Hematopoietic multipotent progenitor cell treated with erythropoietin and hydrocortisone succinate and interleukin-3 and kit ligand, for 15 days (in vitro differentiated cells): ENCODE measurements at regions not wholly inside any gene's neighbourhood (a gene's known extent, or its start where the extent isn't known, plus 50 kb on each side); places are given as distances from the start of the nearest gene placed in this dataset.

Experiments used
- DNase-seq: peaks from one replicate; pipeline ENCODE4 v3.0.0-alpha.2; 2015; ENCODE audit warnings: low spot score

DNA sequence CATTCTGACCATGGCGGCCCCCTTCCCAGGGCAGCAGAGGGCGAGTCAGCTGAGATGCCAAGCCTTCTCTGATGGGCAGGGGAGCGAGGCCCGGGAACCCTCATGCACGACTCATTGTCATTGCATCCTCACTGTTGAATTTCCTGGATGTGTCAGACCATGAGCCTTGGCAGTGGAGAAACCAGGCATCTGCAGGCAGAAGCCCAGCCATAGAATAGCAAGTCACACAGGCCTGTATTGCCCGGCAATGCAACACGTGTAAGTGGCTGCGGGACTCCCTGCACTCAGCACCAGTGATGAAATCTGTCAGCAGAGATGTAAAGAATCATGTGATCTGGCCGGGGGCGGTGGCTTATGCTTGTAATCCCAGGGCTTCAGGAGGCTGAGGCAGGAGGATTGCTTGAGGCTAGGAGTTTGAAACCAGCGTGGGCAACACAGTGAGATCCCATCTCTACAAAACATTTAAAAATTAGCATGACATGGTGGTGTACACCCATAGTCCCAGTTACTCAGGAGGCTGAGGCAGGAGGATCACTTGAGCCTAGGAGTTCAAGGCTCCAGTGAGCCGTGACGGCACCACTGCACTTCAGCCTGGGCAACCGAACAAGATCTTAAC, 199.7 kb downstream of the KATNAL1 start:
- DNase-seq: no peak

DNA sequence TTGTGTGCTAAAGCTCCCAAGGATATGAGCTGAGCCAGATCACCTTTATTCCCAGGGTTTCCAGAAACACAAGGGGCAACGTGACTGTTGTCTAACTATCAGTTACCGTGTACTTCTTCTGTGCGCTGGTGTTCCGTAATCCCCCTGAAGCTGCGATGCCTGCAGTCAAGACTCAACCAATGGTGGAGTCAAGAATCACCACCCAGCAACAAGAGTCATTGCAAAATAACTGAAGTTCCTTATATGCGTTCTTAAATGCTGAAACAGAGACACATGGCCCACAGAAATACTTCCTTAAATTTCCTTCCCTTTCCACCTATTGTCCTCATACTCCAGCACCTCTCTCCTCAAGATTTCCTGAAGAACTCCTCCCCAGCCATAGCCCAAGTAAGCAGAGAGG, 200.2 kb downstream of the KATNAL1 start:
- no peak for DNase-seq

GRCh38 chr13:30105381-30105780, 202.0 kb downstream of the KATNAL1 start:
- no peak for DNase-seq

DNA sequence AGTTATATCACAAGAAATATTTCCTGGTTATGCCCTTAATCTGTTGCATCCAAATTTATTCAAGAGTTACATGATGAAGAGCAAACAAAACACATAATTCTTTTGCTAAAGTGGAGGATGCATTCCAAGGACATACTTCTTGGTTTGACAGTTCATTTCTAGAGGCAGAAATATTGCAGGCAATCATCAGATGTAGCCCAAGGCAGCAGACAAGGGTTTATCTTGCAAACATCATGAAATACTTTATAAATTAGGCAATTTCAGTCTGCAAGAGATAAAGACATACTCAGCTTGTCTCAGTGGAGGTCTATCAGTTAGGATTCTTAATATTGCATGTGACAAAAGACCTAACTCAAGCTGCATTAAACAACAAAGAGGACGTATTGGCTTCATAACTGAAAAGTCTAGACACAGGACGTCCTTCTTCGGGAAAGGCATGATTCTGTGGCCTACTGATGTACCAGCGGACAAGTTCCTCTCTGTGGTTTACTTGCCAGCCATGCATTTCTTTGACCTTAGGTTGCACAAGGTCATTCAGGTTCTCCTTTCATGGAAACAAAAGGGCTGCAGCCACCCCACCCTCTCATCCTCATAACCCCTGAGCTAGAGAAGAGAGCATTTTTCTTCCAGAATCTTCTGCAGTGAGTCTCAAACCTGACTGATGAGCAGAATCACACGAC, 204.1 kb downstream of the KATNAL1 start:
- DNase-seq: no peak

GRCh38 chr13:30100226-30100625, 207.1 kb downstream of the KATNAL1 start:
- DNase-seq: no peak

DNA sequence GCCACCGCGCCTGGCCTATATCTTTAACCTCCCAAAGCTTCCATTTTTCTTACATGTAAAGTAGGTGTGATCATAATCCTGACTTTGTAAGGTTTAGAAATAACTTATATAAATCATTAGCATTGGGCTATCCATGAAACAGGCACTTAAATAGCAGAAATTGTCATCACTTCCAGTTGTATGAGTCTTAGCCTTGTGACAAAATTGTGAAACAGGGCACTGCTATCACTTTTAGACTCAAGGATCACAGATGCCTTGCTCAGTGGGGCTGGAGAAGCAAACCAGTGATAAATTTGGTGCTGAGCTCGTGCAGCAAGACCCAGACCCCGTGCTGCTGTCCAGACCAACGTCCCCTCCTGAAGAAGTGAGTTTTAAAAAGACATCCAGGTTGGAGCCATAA, 209.7 kb downstream of the KATNAL1 start:
- no peak for DNase-seq

GRCh38 chr13:30097089-30097488, 210.3 kb downstream of the KATNAL1 start:
- DNase-seq: no peak

DNA sequence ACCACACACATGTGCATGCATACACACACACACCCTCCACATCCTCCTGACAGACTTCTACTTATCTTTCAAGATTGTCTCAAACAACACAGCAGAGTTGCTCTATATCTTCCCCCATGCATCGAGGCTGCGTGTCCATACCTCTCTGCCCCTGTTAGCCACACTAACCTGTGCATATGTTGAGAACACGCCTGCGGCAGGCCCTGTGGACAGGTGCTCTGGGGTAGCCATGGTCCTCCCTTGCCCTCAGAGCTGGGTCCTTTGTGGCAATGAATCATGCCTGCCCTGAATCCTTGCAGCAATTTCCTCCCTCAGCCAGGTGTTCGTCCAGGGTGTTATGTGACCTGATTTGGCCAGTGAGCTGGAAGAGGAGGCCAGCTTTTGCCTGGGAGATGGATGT, 213.3 kb downstream of the KATNAL1 start:
- no peak for DNase-seq

- no peak for DNase-seq
Measured at GRCh38 chr13:30093236-30093635, 214.1 kb downstream of the KATNAL1 start.

GRCh38 chr13:30091691-30092090, 215.7 kb downstream of the KATNAL1 start:
- no peak for DNase-seq

DNA sequence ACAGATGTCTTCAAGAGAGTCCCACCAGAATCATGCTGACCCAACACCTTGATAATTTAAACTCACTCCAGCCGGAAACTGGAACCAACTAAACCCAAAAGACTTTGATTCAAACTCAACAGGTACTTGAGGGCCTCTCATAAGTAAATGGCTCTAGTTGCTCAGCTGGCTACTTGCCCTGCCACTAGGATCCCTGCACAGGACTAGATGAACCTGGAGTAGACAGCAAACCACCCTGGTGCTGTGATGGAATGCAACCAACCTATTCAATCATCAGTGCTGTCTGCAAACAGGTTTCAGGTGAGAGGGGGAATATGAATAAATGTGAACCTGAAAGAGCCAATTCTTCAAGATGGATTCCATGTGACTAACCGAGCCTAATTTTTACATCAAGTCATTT, 216.3 kb downstream of the KATNAL1 start:
- DNase-seq: no peak

DNA sequence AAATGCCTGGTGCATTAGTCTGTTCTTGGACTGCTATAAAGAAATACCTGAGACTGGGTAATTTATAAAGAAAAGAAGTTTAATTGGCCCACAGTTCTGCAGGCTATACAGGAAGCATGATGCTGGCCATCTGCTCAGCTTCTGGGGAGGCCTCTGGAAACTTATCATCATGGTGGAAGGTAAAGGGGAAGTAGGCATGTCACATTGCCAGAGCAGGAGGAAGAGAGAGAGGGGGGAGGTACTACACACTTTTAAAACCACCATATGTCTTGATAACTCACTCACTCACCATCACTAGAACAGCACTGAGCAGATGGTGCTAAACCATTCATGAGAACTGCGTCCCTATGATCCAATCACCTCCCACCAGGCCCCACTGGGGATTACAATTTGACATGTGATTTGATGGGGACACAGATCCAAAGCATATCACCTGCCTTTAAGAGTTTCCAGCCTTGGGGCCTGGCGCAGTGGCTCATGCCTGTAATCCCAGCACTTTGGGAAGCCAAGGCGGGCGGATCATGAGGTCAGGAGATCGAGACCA, 219.0 kb downstream of the KATNAL1 start:
- no peak for DNase-seq

DNA sequence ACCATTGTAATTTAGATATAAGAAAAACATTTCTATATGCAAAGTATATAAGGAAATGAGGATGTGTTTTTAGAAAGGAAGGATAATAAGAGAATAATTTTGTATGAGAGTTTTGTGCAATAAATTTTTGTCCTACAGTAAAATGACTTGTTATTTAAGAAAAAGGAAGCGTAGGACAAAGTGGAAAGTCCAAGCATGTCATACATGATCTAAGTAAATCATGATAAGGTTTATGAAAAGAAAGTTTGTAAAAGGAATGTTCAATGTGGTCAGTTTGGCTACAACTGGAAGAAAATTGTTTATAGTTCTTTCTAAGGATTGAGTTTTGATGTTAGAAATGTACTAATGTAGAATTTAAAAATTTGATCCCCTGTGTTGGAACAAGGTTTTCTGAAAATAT, 222.3 kb downstream of the KATNAL1 start:
- no peak for DNase-seq

GRCh38 chr13:30082391-30082790, 225.0 kb downstream of the KATNAL1 start:
- DNase-seq: no peak

DNA sequence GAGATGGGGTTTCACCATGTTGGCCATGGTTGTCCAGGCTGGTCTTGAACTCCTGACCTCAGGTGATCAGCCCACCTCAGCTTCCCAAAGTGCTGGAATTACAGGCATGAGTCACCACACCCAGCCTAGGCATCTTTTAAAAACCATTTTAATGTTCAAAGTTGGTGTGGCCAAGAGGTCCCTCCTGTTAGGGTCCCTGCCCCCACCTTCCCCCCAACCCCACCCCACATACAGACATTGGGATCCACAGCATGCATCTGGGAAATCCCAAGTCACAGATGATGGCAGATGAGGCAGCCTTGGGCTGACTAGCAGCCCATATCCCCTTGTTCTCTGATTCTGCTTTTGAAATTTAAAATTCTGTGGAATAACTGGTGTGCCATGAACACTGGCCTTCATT, 226.0 kb downstream of the KATNAL1 start:
- no peak for DNase-seq

DNA sequence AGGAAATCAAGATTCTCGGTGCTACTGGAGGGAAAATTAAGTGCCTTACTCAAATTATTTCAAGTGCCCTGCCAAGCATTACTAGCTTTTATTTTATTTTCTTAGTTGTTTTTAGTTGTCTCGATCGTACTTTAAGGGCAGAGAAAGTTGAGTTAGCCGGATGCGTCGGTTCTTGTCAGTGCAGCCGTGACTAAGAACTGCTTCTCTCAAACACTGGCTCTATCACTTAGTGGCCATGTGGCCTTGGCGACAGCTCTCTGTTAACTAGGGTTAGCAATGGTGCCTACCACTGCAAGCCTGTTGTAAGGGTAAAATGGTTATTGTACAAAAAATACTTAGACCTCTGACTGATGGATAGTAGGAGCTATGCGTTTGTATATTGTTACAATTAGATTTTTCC, 227.8 kb downstream of the KATNAL1 start:
- DNase-seq: no peak

GRCh38 chr13:30078059-30078458, 227.6 kb upstream of the UBL3 start:
- no peak for DNase-seq

GRCh38 chr13:30077240-30077735, 226.9 kb upstream of the UBL3 start:
- DNase-seq: no peak

DNA sequence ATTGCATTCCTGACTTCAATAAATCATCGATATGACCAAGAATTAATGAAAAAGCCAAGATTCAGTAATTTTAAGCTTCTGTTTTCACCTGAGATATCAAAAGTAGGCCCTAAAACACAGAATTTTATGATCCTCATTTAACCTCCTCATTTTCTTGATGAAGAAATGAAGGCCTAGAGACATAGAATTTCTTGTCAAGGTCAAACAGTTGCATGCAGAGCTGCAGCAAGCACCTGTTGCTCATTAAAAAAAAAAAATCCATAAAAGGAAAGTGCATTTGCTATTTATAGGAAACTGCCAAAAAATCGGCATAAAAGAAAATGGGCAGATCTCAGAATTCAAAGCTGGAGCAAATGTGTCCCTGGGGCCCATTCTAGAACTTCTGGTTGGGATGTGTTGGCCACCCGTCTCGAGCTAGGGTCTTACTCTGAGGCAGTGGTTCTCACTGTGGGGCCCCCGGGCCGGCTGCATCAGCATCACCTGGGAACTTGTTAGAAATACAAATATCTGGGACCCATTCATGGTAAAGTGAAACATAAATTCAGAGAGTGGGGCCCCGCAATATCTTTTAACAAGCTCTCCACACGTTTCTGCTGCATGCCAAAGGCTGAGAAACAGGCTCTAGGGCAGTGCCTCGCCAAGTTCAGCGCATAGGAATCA, 224.7 kb upstream of the UBL3 start:
- DNase-seq: no peak

- DNase-seq: no peak
Measured at GRCh38 chr13:30074431-30074830, 224.0 kb upstream of the UBL3 start.

GRCh38 chr13:30072818-30073186, 222.4 kb upstream of the UBL3 start:
- no peak for DNase-seq

GRCh38 chr13:30071969-30072817, 221.8 kb upstream of the UBL3 start:
- no peak for DNase-seq
